ENCODE measurements at regions not wholly inside any gene's neighbourhood (a gene's known extent, or its start where the extent isn't known, plus 50 kb on each side); places are given as distances from the start of the nearest gene placed in this dataset.

DNA sequence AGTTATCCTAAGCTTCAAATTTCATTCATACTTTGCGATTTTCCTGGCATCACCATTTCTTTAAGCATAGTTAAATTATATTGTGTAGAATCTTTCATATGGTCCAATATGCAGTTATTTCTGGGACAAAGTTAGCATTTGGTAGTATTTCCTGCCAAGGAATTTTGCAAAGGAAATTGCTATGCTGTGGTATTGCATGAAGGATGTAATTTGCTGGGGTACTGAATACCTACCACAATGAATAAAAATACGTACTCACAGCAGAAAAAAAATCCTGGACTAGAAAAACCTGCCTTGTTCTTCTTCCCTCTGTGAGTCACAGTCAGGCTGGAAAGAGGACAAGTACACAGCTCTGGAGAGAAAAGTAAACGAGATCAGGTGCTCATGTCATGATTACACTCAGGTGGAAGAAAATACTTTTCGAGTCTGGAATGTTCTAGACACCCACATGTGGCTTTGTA is 241.2 kb downstream of the PTBP2 start:
- H3K27me3 ChIP-seq (ENCODE audit: control insufficient read depth, insufficient read depth, low read length): no peaks in the 10 kb centered on the region
- DNase-seq: no peak
- no peaks in the 10 kb centered on the region for H3K36me3 ChIP-seq (ENCODE audit: control insufficient read depth, insufficient read depth, low read length)
- H3K27ac ChIP-seq (ENCODE audit: low read length): no peak overlapping the region
- no CpG with 5 or more reads among the region's 4 CpGs for WGBS (ENCODE audit: insufficient coverage, low lambda C conversion rate)
- H3K4me3 ChIP-seq (ENCODE audit: low read length): no peak overlapping the region
- no peaks in the 10 kb centered on the region for H3K9me3 ChIP-seq (ENCODE audit: control insufficient read depth, low read depth, low read length)
- H3K4me1 ChIP-seq (ENCODE audit: control insufficient read depth, insufficient read depth, low read length): no peaks in the 10 kb centered on the region

DNA sequence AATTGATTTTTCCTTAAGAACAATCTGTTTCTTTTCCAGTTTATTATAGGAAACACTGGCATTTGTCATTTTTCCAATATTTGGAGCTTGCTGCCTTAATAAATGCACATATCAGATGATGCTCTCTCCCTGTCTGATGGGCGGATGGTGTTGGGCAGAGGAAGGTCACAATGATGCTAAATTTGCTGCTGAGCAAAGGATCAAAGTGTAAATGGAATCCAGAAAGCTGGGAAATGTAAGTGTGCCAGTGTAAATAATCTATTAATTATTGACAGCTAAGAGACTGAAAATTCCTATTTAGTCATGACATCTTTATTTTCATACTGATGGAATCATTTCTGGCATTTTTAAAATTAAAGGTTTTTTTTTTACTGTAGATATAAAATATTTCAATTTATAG is 243.2 kb downstream of the PTBP2 start:
- H3K36me3 ChIP-seq (ENCODE audit: control insufficient read depth, insufficient read depth, low read length): no peaks in the 10 kb centered on the region
- H3K4me3 ChIP-seq (ENCODE audit: low read length): no peak overlapping the region
- H3K27ac ChIP-seq (ENCODE audit: low read length): no peak overlapping the region
- no peaks in the 10 kb centered on the region for H3K4me1 ChIP-seq (ENCODE audit: control insufficient read depth, insufficient read depth, low read length)
- WGBS (ENCODE audit: insufficient coverage, low lambda C conversion rate): no CpG with 5 or more reads among the region's 1 CpG
- no peaks in the 10 kb centered on the region for H3K9me3 ChIP-seq (ENCODE audit: control insufficient read depth, low read depth, low read length)
- no peaks in the 10 kb centered on the region for H3K27me3 ChIP-seq (ENCODE audit: control insufficient read depth, insufficient read depth, low read length)
- DNase-seq: no peak

DNA sequence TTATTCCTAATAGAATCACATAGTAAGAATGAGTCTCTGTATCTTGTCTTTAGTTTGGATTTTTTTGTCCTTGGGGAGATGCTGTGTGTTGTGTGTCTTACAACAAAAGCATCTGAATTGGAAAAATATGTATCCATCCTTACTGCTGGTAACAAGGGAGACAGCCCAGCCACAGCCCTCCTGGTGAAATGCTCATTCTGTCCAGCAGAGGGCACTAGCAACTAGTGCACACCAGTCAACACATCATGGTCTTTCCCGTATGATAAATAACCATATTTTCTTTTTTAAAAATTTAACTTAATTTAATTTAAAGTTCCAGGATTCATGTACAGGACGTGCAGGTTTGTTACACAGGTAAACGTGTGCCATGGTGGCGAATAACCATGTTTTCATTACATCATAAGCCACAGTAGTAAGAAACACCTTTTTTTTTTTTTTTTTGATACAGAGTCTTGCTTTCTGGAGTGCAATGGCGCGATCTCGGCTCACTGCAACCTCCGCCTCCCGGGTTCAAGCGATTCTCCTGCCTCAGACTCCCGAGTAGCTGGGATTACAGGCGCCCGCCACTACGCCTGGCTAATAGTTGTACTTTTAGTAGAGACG is 245.1 kb downstream of the PTBP2 start:
- Histone ChIP-seq H3K4me3 (ENCODE audit: low read length) (no peak overlapping the region), H3K9me3 (ENCODE audit: control insufficient read depth, low read depth, low read length) (no peaks in the 10 kb centered on the region), H3K27ac (ENCODE audit: low read length) (no peak overlapping the region), H3K27me3 (ENCODE audit: control insufficient read depth, insufficient read depth, low read length) (no peaks in the 10 kb centered on the region), H3K4me1 (ENCODE audit: control insufficient read depth, insufficient read depth, low read length) (no peaks in the 10 kb centered on the region), H3K36me3 (ENCODE audit: control insufficient read depth, insufficient read depth, low read length) (no peaks in the 10 kb centered on the region)
- DNase-seq: peak; percentile 30 to 45
- 28% methylated on average over 4 of the region's 15 CpGs for WGBS (ENCODE audit: insufficient coverage, low lambda C conversion rate)

DNA sequence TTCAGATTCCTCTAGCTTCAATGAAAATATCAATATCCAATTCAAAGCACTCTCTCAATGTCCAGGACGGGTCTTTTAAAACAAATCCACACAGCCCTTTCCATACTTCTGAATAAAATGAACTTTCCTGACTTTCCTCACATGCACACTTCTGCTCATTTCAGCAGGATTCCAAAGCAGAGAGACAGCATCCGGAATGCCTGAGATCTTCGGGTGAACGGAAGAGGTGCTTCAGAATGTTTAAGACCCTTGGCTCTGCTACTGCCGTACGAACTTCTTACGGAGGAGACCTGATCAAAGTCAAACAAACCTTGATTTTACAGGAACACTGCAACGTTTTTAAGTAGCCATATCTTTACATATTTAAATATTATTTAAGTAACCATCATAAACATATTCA is 245.7 kb downstream of the PTBP2 start:
- H3K4me3 ChIP-seq (ENCODE audit: low read length): no peak overlapping the region
- 43% methylated on average over 1 of the region's 8 CpGs for WGBS (ENCODE audit: insufficient coverage, low lambda C conversion rate)
- no peaks in the 10 kb centered on the region for H3K36me3 ChIP-seq (ENCODE audit: control insufficient read depth, insufficient read depth, low read length)
- no peaks in the 10 kb centered on the region for H3K9me3 ChIP-seq (ENCODE audit: control insufficient read depth, low read depth, low read length)
- DNase-seq: no peak
- H3K4me1 ChIP-seq (ENCODE audit: control insufficient read depth, insufficient read depth, low read length): no peaks in the 10 kb centered on the region
- no peak overlapping the region for H3K27ac ChIP-seq (ENCODE audit: low read length)
- H3K27me3 ChIP-seq (ENCODE audit: control insufficient read depth, insufficient read depth, low read length): no peaks in the 10 kb centered on the region

- H3K36me3 ChIP-seq (ENCODE audit: control insufficient read depth, insufficient read depth, low read length): no peaks in the 10 kb centered on the region
- WGBS (ENCODE audit: insufficient coverage, low lambda C conversion rate): 85% methylated on average over 3 of the region's 7 CpGs
- DNase-seq: no peak
- no peaks in the 10 kb centered on the region for H3K4me1 ChIP-seq (ENCODE audit: control insufficient read depth, insufficient read depth, low read length)
- H3K27me3 ChIP-seq (ENCODE audit: control insufficient read depth, insufficient read depth, low read length): no peaks in the 10 kb centered on the region
- H3K27ac ChIP-seq (ENCODE audit: low read length): no peak overlapping the region
- no peaks in the 10 kb centered on the region for H3K9me3 ChIP-seq (ENCODE audit: control insufficient read depth, low read depth, low read length)
- H3K4me3 ChIP-seq (ENCODE audit: low read length): no peak overlapping the region
Observed at GRCh38 chr1:96968541-96968940, 247.0 kb downstream of the PTBP2 start.

- Histone ChIP-seq H3K9me3 (ENCODE audit: control insufficient read depth, low read depth, low read length) (no peaks in the 10 kb centered on the region), H3K4me1 (ENCODE audit: control insufficient read depth, insufficient read depth, low read length) (no peaks in the 10 kb centered on the region), H3K27me3 (ENCODE audit: control insufficient read depth, insufficient read depth, low read length) (peaks cover 2% of the 10 kb centered on the region), H3K27ac (ENCODE audit: low read length) (no peak overlapping the region), H3K36me3 (ENCODE audit: control insufficient read depth, insufficient read depth, low read length) (no peaks in the 10 kb centered on the region), H3K4me3 (ENCODE audit: low read length) (no peak overlapping the region)
- no CpG with 5 or more reads among the region's 4 CpGs for WGBS (ENCODE audit: insufficient coverage, low lambda C conversion rate)
- no peak for DNase-seq
Observed at GRCh38 chr1:96968983-96969382, 247.4 kb downstream of the PTBP2 start.

- no peaks in the 10 kb centered on the region for H3K36me3 ChIP-seq (ENCODE audit: control insufficient read depth, insufficient read depth, low read length)
- H3K4me1 ChIP-seq (ENCODE audit: control insufficient read depth, insufficient read depth, low read length): no peaks in the 10 kb centered on the region
- no CpG with 5 or more reads among the region's 1 CpG for WGBS (ENCODE audit: insufficient coverage, low lambda C conversion rate)
- no peak for DNase-seq
- peaks cover 2% of the 10 kb centered on the region for H3K27me3 ChIP-seq (ENCODE audit: control insufficient read depth, insufficient read depth, low read length)
- H3K9me3 ChIP-seq (ENCODE audit: control insufficient read depth, low read depth, low read length): no peaks in the 10 kb centered on the region
- H3K27ac ChIP-seq (ENCODE audit: low read length): no peak overlapping the region
- no peak overlapping the region for H3K4me3 ChIP-seq (ENCODE audit: low read length)
Observed at GRCh38 chr1:96969656-96970163, 248.1 kb downstream of the PTBP2 start.

DNA sequence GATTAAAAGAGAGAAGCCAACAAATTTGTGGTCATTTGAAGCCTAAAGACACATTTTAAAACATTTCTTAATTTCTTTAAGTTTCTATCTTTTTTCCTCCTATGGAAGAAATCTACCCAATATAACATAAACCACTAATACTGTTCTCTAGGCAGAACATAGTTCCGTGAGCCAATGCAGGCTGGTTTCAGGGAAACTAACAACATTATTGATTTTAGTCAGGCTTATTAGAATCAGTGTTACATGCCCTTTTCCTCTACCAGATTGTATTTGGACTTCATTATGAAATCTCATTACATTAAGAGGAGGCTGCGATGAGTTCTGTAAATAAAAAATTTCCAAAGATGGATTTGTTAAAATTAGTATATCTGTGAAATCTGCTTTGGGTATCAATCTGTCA is 249.9 kb downstream of the PTBP2 start:
- H3K27me3 ChIP-seq (ENCODE audit: control insufficient read depth, insufficient read depth, low read length): peaks cover 2% of the 10 kb centered on the region
- no peaks in the 10 kb centered on the region for H3K9me3 ChIP-seq (ENCODE audit: control insufficient read depth, low read depth, low read length)
- no peak for DNase-seq
- no peaks in the 10 kb centered on the region for H3K4me1 ChIP-seq (ENCODE audit: control insufficient read depth, insufficient read depth, low read length)
- no peak overlapping the region for H3K4me3 ChIP-seq (ENCODE audit: low read length)
- no peaks in the 10 kb centered on the region for H3K36me3 ChIP-seq (ENCODE audit: control insufficient read depth, insufficient read depth, low read length)
- WGBS (ENCODE audit: insufficient coverage, low lambda C conversion rate): 100% methylated on average over 1 of the region's 2 CpGs
- no peak overlapping the region for H3K27ac ChIP-seq (ENCODE audit: low read length)

DNA sequence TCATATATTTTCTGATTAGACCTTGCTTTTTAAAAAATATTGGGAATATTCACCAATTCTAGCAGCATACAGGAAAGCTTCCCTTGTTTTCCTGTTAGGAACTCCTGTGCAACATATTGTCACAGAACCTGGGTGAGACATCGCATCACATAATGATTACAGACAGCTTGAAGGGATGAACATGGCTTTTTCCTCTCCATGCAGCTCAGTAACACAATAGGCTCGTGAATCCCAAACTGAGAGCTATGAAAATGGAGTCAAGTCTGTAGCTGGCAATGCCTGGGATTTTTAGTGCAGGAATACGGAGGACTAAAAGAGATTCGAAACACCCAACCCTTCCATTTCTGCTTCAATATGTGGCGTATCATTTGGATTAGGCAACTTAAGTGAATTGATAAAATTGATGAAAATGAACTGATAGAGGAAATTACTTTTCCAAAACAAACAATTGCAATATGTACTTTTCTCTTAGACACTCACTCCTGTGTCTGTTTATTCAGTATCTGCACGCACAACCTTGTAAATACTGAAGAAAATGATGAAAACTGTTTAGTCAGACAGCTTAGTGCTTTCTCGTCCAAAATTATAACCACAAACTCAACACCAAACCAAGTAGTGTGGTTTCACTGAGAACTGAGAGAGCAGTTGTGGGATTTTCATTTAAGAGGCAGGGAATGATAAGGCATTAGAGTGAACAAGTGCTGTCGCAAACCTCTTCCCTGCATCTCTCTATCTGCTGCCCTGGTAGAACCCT is 250.4 kb downstream of the PTBP2 start:
- no peaks in the 10 kb centered on the region for H3K36me3 ChIP-seq (ENCODE audit: control insufficient read depth, insufficient read depth, low read length)
- no peak overlapping the region for H3K4me3 ChIP-seq (ENCODE audit: low read length)
- H3K9me3 ChIP-seq (ENCODE audit: control insufficient read depth, low read depth, low read length): no peaks in the 10 kb centered on the region
- H3K27me3 ChIP-seq (ENCODE audit: control insufficient read depth, insufficient read depth, low read length): peaks cover 2% of the 10 kb centered on the region
- H3K27ac ChIP-seq (ENCODE audit: low read length): no peak overlapping the region
- 54% methylated on average over 3 of the region's 8 CpGs for WGBS (ENCODE audit: insufficient coverage, low lambda C conversion rate)
- no peak for DNase-seq
- H3K4me1 ChIP-seq (ENCODE audit: control insufficient read depth, insufficient read depth, low read length): no peaks in the 10 kb centered on the region

DNA sequence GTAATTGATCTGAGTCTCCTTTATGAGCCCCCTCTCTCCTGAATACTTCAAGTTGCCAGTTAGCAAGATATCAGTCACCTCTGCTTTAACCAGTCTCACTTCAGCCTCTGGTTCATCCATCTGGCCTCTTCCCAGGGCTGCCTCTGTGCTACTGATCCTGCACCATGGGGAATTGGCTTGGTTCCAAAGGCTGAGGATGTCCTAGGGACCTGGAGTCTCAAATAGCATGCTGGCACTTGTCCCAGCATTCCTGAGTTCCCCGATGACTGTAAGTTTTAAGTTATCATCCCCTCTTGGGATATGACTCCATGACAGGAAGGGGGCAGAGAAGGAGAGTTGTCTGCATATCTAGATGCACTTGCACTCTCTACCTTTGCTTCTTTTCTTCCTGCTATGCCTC is 252.0 kb downstream of the PTBP2 start:
- WGBS (ENCODE audit: insufficient coverage, low lambda C conversion rate): no CpG with 5 or more reads among the region's 1 CpG
- Histone ChIP-seq H3K27ac (ENCODE audit: low read length) (no peak overlapping the region), H3K27me3 (ENCODE audit: control insufficient read depth, insufficient read depth, low read length) (peaks cover 2% of the 10 kb centered on the region), H3K36me3 (ENCODE audit: control insufficient read depth, insufficient read depth, low read length) (no peaks in the 10 kb centered on the region), H3K9me3 (ENCODE audit: control insufficient read depth, low read depth, low read length) (no peaks in the 10 kb centered on the region), H3K4me3 (ENCODE audit: low read length) (no peak overlapping the region), H3K4me1 (ENCODE audit: control insufficient read depth, insufficient read depth, low read length) (no peaks in the 10 kb centered on the region)
- DNase-seq: no peak
